ENCODE measurements at regions not wholly inside any gene's neighbourhood (a gene's known extent, or its start where the extent isn't known, plus 50 kb on each side); places are given as distances from the start of the nearest gene placed in this dataset.
"Not testable (repeated sequence)": the region's sequence is repeated elsewhere in the genome, so short reads cannot be mapped to it uniquely, and the experiment has no call there.

DNA sequence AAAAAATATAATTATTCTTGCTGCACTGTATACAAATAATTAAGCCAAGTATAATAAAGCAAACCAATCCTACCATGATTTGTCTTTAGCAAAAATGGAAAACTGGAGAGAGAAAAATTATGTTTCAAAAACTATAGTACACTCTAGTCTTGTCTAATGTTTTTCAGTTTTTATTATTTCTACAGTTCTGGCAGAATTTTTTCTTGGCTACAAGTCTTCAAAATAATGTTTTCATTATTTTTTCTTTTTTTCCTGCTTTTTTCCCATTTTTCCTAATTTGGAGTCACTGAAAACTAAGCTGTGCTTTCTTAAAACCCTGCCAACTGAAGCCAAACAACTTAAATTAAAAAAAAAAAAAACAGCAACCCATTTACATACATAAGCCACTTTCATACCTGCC lies 132.0 kb downstream of the RAMP3 start:
- peaks cover 16% of the 10 kb centered on the region for H3K9me3 Mint-ChIP-seq
- H3K4me3 Mint-ChIP-seq; H3K4me1 Mint-ChIP-seq; CTCF ChIA-PET; POLR2A ChIA-PET; H3K36me3 Mint-ChIP-seq (ENCODE audit: low read depth); H3K27ac Mint-ChIP-seq; DNase-seq; H3K27me3 Mint-ChIP-seq: not testable (repeated sequence)

DNA sequence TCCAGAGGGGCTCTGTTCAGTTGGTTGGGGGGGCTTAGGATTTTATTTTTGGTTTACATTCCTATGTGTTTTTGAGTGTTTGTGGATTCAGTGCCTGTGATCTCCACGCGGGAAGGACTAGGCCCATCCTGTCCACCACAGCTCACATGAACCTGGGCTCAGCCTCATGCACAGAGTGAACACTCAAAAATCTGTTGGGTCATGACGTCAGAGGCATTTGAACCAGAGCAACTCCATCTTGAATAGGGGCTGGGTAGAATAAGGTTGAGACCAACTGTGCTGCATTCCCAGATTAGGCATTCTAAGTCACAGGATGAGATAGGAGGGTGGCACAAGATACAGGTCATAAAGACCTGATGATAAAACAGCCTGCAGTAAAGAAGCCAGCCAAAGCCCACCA lies 133.3 kb downstream of the RAMP3 start:
- Mint-ChIP-seq H3K9me3 (peaks cover 16% of the 10 kb centered on the region), H3K4me1 (no peaks in the 10 kb centered on the region), H3K27ac (no peak overlapping the region), H3K27me3 (peaks cover 2% of the 10 kb centered on the region), H3K36me3 (ENCODE audit: low read depth) (no peaks in the 10 kb centered on the region), H3K4me3 (no peak overlapping the region)
- POLR2A ChIA-PET, result no interaction called here
- CTCF ChIA-PET, result no interaction called here
- DNase-seq, result no peak

DNA sequence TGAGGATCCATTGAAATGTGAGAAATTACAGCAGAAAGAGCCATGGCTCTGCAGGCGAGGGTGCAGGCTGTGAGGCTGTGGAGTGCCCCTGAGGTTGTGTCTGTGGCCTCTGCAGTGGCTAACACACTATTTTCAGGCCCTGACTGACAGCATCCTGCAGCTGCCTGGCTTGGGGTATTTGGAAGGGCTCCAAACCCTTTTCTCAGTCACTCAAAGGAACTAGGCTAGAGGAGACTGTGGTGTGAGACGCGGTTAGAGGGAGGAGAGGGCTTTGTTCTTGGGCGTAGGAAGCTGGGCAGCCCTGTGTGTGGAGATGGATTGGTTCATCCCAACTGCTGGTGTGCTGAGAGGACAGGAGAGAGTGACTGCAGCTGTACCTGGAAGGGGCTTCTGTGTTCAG lies 134.9 kb downstream of the RAMP3 start:
- H3K9me3 Mint-ChIP-seq, result peaks cover 16% of the 10 kb centered on the region
- H3K4me3 Mint-ChIP-seq, result no peak overlapping the region
- no peaks in the 10 kb centered on the region for H3K36me3 Mint-ChIP-seq (ENCODE audit: low read depth)
- DNase-seq, result no peak
- H3K27ac Mint-ChIP-seq, result no peak overlapping the region
- peaks cover 2% of the 10 kb centered on the region for H3K27me3 Mint-ChIP-seq
- H3K4me1 Mint-ChIP-seq, result no peaks in the 10 kb centered on the region
- POLR2A ChIA-PET, result no interaction called here
- CTCF ChIA-PET, result no interaction called here

DNA sequence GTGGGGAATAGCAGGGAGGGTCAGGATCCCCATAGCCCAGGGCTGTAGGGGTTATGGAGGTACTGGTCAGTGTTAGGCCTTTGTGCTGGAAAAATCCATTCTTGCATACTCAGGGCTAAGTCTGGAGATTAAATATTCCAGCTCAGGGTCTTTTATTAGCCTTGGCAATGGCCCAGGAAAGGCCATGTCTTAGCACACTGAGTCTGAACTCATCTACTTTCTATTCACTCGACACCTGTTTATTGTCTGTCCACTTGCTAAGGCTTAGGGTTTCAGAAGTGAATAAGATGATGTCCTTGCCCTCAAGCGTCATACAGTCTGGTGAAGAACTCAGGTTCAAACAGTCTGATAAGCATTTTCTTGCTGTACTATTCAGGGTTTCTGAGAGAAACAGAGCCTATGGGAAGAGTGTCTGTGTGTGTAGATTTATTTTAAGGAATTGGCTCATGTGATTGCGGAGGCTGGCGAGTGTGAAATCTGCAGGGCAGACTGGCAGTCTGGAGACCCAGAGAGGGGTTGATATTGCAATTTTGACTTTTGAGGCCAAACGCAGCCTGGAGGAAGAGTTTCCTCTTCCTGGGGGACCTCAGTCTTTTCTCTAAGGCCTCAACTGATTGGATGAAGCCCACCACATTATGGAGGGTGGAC lies 135.8 kb downstream of the RAMP3 start:
- Mint-ChIP-seq H3K9me3 (peaks cover 9% of the 10 kb centered on the region), H3K36me3 (ENCODE audit: low read depth) (no peaks in the 10 kb centered on the region), H3K4me3 (no peak overlapping the region), H3K27me3 (peaks cover 2% of the 10 kb centered on the region), H3K4me1 (no peaks in the 10 kb centered on the region), H3K27ac (no peak overlapping the region)
- CTCF ChIA-PET, result no interaction called here
- DNase-seq, result no peak
- POLR2A ChIA-PET, result no interaction called here

DNA sequence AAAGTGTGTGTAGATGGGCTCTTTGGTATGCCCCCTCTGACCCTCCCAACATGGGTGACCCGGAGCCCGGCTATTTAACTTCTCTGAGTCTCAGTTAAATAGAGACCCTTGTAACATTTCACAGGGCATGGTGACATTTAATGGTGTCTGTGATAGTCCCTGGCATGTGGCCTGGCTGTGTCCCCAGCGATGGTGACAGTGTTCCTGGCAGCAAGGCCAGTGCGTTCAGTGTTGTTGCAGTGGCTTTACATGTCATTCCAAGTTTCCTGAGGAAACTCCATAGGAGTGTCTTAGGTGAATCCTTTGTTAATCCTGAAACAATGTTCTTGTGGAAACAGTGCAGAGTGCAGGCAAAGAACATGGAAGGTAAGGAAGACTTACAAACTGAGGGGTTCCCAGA lies 137.0 kb downstream of the RAMP3 start:
- Mint-ChIP-seq H3K36me3 (ENCODE audit: low read depth) (no peaks in the 10 kb centered on the region), H3K4me1 (no peaks in the 10 kb centered on the region), H3K27ac (no peak overlapping the region), H3K27me3 (peaks cover 9% of the 10 kb centered on the region), H3K4me3 (no peak overlapping the region), H3K9me3 (peaks cover 4% of the 10 kb centered on the region)
- DNase-seq, result no peak
- ChIA-PET POLR2A (no interaction called here), CTCF (interaction anchor here (0.8 kb wide), 1 partner anchor 21 kb away, joined by 4 read pairs; no protein-coding TSS in a partner anchor)

DNA sequence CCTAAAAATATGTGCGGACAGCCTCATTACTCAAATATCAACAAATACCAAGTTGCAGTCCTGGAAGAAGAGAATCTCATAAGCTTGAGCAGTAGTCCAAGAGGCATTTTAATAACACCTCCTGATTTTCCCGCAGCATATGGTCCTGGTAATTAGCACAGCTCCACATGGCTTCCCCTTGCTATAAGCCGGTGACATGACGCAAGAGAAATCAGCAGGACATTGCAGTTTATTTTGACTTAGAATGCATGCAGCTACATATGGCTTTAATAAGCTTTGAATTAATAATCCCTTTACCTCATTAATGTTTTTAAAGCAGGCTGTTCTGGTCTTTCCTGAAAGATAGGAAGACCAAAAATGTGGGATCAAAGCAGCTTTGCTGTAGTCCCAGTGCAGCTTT lies 137.6 kb downstream of the RAMP3 start:
- Mint-ChIP-seq H3K4me1 (no peaks in the 10 kb centered on the region), H3K4me3 (no peak overlapping the region), H3K27me3 (peaks cover 13% of the 10 kb centered on the region), H3K36me3 (ENCODE audit: low read depth) (no peaks in the 10 kb centered on the region), H3K27ac (no peak overlapping the region), H3K9me3 (peaks cover 2% of the 10 kb centered on the region)
- ChIA-PET CTCF (interaction anchor here (0.8 kb wide), 1 partner anchor 21 kb away, joined by 4 read pairs; no protein-coding TSS in a partner anchor), POLR2A (no interaction called here)
- no peak for DNase-seq

DNA sequence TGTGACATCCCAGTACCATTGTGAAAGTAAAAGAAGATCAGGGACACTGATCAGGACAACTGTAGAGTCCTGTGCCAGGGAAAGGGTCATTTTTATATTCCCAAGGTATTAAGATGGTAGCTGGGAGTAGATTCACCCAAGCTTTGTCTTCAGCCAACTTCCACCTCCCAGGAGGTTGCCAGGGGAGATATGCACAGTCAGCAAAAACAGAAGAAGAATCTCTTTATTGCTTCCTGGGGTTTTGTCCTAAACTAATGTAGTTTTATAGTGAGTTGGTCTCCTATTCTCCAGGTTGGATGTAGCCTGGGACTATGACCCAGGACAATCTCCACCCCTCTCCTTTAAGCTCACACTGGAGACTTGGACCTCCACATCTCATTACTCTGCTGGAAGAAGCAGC lies 139.2 kb downstream of the RAMP3 start:
- no peak for DNase-seq
- Mint-ChIP-seq H3K4me1 (no peaks in the 10 kb centered on the region), H3K27ac (no peak overlapping the region), H3K27me3 (peaks cover 24% of the 10 kb centered on the region), H3K4me3 (no peak overlapping the region), H3K36me3 (ENCODE audit: low read depth) (no peaks in the 10 kb centered on the region), H3K9me3 (no peaks in the 10 kb centered on the region)
- POLR2A ChIA-PET, result no interaction called here
- CTCF ChIA-PET, result interaction anchor here (0.8 kb wide), 1 partner anchor 12 kb away, joined by 3 read pairs; no protein-coding TSS in a partner anchor

DNA sequence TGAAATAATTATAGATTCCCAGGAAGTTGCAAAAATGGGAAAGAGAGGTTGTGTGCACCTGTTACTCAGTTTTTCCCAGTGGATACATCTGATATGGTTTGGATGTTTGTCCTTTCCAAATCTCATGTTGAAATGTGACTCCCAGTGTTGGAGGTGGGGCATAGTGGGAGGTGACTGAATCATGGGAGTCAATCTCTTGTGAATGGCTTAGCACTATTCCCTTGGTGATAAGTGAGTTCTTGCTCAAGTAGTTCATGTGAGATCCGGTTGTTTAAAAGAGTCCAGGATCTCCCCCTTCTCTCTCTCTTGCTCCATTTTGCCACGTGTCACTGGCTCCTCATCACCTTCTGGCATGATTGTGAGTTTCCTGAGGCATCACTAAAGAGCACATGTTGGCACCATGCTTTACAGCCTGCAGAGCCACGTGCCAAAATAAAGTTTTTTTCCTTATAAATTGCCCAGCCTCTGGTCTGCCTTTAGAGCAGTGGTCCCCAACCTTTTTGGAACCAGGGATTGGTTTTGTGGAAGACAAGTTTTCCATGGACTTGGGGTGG lies 149.2 kb downstream of the RAMP3 start:
- ChIA-PET POLR2A (no interaction called here), CTCF (no interaction called here)
- H3K27me3 Mint-ChIP-seq, result peaks cover 13% of the 10 kb centered on the region
- H3K4me1 Mint-ChIP-seq, result no peaks in the 10 kb centered on the region
- DNase-seq, result no peak
- H3K9me3 Mint-ChIP-seq, result peaks cover 7% of the 10 kb centered on the region
- H3K4me3 Mint-ChIP-seq, result no peak overlapping the region
- no peaks in the 10 kb centered on the region for H3K36me3 Mint-ChIP-seq (ENCODE audit: low read depth)
- no peak overlapping the region for H3K27ac Mint-ChIP-seq

DNA sequence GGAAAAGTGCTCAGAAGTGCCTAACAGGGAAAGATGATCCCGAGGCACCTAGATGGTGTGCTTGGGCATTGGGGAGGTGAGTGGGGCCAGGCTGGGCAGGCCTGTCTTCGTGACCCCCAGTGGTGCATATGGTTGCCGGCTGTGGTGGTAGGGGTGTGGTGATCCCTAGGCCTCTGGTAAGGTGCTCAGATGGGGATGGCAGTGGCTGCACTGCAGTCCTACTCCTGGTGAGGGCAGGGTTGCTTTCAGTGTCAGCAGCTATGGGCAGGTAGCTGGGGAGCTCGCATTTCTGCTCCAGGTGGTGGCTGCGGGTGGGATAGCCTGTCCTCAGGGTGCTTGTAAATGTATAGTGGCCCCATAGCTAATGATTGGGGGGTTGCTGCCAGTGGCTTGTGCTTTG lies 154.0 kb downstream of the RAMP3 start:
- H3K27me3 Mint-ChIP-seq, result peaks cover 15% of the 10 kb centered on the region
- ChIA-PET CTCF (no interaction called here), POLR2A (no interaction called here)
- H3K36me3 Mint-ChIP-seq (ENCODE audit: low read depth), result no peaks in the 10 kb centered on the region
- peaks cover 13% of the 10 kb centered on the region for H3K9me3 Mint-ChIP-seq
- no peak overlapping the region for H3K27ac Mint-ChIP-seq
- DNase-seq, result no peak
- no peak overlapping the region for H3K4me3 Mint-ChIP-seq
- H3K4me1 Mint-ChIP-seq, result no peaks in the 10 kb centered on the region

DNA sequence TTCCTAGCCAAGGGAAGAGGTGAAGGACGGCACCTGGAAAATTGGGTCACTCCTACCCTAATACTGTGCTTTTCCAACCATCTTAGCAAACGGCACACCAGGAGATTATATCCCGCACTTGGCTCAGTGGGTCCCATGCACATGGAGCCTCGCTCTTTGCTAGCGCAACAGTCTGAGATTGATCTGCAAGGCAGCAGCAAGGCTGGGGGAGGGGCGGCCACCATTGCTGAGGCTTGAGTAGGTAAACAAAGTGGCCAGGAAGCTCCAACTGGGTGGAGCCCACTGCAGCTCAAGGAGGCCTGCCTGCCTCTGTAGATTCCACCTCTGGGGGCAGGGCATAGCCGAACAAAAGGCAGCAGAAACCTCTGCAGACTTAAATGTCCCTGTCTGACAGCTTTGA lies 157.9 kb downstream of the RAMP3 start:
- CTCF ChIA-PET; DNase-seq; H3K4me3 Mint-ChIP-seq; H3K27ac Mint-ChIP-seq; H3K36me3 Mint-ChIP-seq (ENCODE audit: low read depth); H3K4me1 Mint-ChIP-seq; POLR2A ChIA-PET: not testable (repeated sequence)
- H3K27me3 Mint-ChIP-seq, result peaks cover 15% of the 10 kb centered on the region
- H3K9me3 Mint-ChIP-seq, result peaks cover 13% of the 10 kb centered on the region

DNA sequence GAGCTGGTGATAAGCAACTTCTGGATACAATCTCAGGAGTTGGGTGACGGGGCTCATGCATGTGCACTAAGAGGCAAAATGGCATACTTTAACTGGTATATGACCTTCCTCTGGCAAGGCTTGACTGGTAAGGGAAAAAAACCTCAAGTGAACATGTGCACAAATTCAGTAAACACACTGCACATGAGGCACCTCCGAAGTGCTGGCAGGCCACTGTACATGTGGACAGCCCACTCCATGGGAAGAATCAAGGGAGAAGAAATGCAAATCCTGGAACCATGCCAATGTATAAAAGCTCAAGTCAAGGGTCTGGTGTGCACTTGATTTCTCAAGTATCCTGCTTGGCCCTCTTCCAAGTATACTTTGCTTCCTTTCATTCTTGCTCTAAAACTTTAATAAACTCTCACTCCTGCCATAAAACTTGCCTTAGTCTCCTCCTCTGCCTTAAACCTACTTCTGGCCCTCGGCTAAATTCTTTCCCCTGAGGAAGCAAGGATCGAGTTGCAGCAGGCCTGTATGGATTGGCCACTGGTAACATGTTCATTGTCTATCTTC lies 167.2 kb downstream of the RAMP3 start:
- CTCF ChIA-PET, result no interaction called here
- peaks cover 5% of the 10 kb centered on the region for H3K4me1 Mint-ChIP-seq
- no peaks in the 10 kb centered on the region for H3K36me3 Mint-ChIP-seq (ENCODE audit: low read depth)
- H3K4me3 Mint-ChIP-seq, result no peak overlapping the region
- no peak overlapping the region for H3K27ac Mint-ChIP-seq
- DNase-seq, result no peak
- POLR2A ChIA-PET, result no interaction called here
- H3K27me3 Mint-ChIP-seq, result peaks cover 1% of the 10 kb centered on the region
- H3K9me3 Mint-ChIP-seq, result no peaks in the 10 kb centered on the region

DNA sequence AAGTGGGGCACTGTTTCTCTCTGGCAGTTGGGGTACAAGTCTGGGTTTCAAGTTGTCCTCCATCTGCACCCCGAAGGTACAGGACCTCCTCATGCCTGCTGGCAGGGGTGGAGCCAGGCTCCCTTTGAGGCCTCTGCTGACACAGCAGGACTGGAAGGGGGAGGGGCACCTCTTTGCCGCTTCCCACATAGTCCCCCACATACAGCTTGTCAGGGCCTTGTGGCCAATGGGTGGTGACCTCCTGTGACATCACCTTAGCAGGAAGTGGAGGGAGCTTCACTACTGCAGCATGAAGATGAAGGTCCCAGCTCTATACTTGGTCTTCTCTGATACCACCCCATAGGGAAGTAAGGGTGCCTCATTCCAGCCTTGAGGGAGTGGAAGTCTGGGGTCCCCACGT lies 167.8 kb downstream of the RAMP3 start:
- CTCF ChIA-PET, result no interaction called here
- Mint-ChIP-seq H3K36me3 (ENCODE audit: low read depth) (no peaks in the 10 kb centered on the region), H3K27ac (no peak overlapping the region)

DNA sequence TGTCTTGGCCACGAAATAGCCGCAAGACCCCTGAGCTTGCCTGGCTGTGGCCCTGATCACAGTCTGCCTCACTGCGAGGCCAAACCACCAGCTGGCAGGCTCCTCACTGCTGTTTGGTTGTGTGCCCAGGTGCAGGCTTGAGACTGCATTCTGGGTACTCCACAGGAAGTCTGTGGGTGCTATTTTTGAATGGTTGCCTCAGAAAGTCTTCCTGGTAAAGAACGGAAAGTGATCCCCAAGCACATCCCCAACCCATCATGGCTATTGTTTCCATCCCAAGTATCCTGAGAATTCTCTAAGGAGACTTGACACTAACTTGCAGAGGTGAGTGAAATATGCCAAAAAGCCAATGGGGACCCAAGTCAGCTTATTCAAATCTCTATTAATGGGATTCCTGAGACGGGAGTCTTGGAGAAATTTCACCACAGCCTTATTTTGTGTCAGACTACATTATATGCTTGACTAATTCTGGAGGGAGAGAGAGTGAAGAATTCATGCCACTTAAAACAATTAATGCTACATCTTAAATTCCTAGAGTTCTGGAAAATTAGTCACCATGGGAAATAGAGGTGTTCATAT lies 170.9 kb downstream of the RAMP3 start:
- DNase-seq, result no peak
- ChIA-PET POLR2A (no interaction called here), CTCF (interaction anchor here (1.1 kb wide), 1 partner anchor 526 kb away, joined by 4 read pairs; no protein-coding TSS in a partner anchor)
- Mint-ChIP-seq H3K9me3 (peaks cover 5% of the 10 kb centered on the region), H3K4me1 (peaks cover 5% of the 10 kb centered on the region), H3K27me3 (no peaks in the 10 kb centered on the region), H3K27ac (no peak overlapping the region), H3K4me3 (no peak overlapping the region), H3K36me3 (ENCODE audit: low read depth) (no peaks in the 10 kb centered on the region)

More for the DNA sequence above, 167.8 kb downstream of the RAMP3 start:
- Mint-ChIP-seq H3K4me1 (peaks cover 5% of the 10 kb centered on the region), H3K4me3 (no peak overlapping the region), H3K27me3 (no peaks in the 10 kb centered on the region), H3K9me3 (no peaks in the 10 kb centered on the region)
- POLR2A ChIA-PET, result no interaction called here
- no peak for DNase-seq

DNA sequence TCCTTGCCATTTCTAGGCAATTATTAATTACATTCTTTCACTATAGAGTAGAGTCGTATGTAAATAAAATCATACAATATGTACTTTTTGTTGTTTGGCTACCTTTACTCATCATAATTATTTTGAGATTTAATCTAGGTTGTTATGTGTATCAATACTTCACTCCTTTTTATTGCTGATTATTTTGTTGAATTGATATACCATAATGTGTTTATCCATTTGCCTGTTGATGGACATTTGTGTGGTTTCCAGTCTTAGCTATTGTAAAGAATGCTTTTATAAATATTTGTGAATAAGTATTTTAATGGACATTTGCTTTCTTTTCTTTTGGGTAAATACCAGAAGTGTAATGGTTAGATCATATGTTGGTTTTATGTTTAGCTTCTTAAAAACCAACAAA lies 174.0 kb downstream of the RAMP3 start:
- POLR2A ChIA-PET, result no interaction called here
- H3K4me3 Mint-ChIP-seq, result no peak overlapping the region
- DNase-seq, result no peak
- no peaks in the 10 kb centered on the region for H3K36me3 Mint-ChIP-seq (ENCODE audit: low read depth)
- CTCF ChIA-PET, result no interaction called here
- H3K27me3 Mint-ChIP-seq, result peaks cover 17% of the 10 kb centered on the region
- peaks cover 5% of the 10 kb centered on the region for H3K4me1 Mint-ChIP-seq
- H3K9me3 Mint-ChIP-seq, result peaks cover 5% of the 10 kb centered on the region
- H3K27ac Mint-ChIP-seq, result no peak overlapping the region
